ENCODE measurements at regions not wholly inside any gene's neighbourhood (a gene's known extent, or its start where the extent isn't known, plus 50 kb on each side); places are given as distances from the start of the nearest gene placed in this dataset.

DNA sequence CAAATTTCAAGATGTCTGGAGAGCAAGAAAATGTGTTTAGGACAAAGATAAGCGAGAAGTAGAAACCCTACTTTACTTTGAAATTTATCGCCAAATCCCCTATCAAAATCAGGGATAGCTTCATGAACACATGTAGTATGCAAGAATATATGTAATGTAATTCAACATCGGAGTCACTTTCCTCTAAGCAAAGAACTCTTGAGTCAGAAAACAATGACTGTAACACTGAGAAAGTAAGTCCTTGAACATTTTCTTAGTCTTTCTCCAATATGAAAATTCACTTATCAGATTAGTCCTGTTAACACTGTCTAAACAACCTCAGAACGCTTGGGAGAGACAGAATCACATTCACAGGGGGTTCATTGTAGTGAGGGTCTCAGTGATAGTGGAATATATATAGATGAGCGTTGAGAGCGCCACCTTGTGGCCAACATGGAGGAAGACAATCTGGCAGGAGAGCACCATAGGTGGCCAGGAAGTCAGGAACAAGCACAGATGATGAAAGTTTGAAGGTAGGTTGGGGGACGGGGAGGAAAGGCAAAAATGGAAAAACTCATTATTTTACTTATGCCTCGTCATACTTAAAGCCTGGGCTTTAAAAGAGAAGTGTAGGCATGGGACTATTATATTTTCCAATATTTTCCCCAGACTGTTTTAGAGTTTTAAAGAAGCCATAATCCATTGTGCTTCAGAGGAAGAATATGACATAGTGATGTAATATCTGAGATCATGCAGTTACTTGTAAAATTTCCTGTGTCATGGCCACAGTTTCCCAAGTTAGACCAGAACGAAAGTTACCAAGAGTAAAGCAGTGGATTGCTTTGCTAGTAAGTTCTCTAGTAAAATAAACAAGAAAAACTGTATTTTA is 115.5 kb upstream of the GNAI1 start:
- Histone ChIP-seq H4K20me1 (ENCODE audit: insufficient read depth, poor library complexity, severe bottlenecking) (no peaks in the 10 kb centered on the region), H3K4me2 (no peak overlapping the region), H3K4me1 (ENCODE audit: insufficient read depth) (peaks cover 6% of the 10 kb centered on the region), H3K36me3 (replicated peaks; ENCODE audit: insufficient read depth, low read depth) (no peaks in the 10 kb centered on the region), H3K9me3 (ENCODE audit: low read depth) (no peaks in the 10 kb centered on the region), H3K4me3 (no peak overlapping the region), H3K9me2 (replicated peaks; ENCODE audit: insufficient read depth) (no peaks in the 10 kb centered on the region), H2AFZ (no peak overlapping the region), H3K27me3 (no peaks in the 10 kb centered on the region), H3K79me2 (no peaks in the 10 kb centered on the region), H3K27ac (no peak overlapping the region)
- DNase-seq (ENCODE audit: low spot score) = peak; percentile 70
- WGBS (ENCODE audit: low lambda C conversion rate, missing lambda C conversion rate) = 34% methylated on average over 9 of the region's 9 CpGs
- TF ChIP-seq EZH2 (IDR thresholded peaks at IDR 0.05; ENCODE audit: borderline replicate concordance) (no peak), EZH2phosphoT487 (IDR thresholded peaks at IDR 0.05; ENCODE audit: low read depth, severe bottlenecking, unreplicated experiment) (no peak)
- TF ChIP-seq, protein P1, sequence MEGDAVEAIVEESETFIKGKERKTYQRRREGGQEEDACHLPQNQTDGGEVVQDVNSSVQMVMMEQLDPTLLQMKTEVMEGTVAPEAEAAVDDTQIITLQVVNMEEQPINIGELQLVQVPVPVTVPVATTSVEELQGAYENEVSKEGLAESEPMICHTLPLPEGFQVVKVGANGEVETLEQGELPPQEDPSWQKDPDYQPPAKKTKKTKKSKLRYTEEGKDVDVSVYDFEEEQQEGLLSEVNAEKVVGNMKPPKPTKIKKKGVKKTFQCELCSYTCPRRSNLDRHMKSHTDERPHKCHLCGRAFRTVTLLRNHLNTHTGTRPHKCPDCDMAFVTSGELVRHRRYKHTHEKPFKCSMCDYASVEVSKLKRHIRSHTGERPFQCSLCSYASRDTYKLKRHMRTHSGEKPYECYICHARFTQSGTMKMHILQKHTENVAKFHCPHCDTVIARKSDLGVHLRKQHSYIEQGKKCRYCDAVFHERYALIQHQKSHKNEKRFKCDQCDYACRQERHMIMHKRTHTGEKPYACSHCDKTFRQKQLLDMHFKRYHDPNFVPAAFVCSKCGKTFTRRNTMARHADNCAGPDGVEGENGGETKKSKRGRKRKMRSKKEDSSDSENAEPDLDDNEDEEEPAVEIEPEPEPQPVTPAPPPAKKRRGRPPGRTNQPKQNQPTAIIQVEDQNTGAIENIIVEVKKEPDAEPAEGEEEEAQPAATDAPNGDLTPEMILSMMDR (IDR thresholded peaks at IDR 0.05; ENCODE audit: poor library complexity) = peak; percentile 97

DNA sequence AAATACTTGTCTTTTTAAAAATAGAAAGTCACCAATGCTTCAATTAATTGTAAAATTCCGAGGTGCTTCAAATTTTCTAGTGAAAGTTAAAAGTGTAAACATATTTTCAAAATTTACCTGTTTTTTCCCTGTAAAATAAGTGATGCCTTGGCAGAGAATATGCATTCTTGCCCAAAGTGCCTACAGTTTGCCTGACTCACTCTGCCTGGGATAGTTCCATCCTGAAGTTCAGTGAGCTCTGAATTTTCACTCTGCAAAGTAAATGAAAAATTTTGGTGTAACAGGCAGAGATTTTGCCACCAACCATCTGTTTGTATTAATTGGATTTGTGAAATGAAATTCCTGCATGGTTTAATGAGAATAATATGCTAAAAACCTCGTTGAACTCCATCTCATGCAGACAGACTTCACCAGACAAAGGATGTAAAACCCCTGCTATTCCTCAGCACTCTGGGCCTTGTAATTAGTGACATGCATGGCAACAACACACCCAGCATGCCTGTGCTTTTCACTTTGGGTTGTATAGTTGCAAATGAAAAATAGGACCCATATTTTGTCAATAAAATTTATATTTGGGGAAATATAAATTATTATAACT is 117.4 kb upstream of the GNAI1 start:
- WGBS (ENCODE audit: low lambda C conversion rate, missing lambda C conversion rate) = 72% methylated on average over 2 of the region's 2 CpGs
- H3K9me3 ChIP-seq (ENCODE audit: low read depth) = no peaks in the 10 kb centered on the region
- H3K4me3 ChIP-seq = no peak overlapping the region
- H3K79me2 ChIP-seq = no peaks in the 10 kb centered on the region
- no peak overlapping the region for H3K4me2 ChIP-seq
- no peak overlapping the region for H3K27ac ChIP-seq
- H2AFZ ChIP-seq = no peak overlapping the region
- DNase-seq (ENCODE audit: low spot score) = no peak
- no peaks in the 10 kb centered on the region for H4K20me1 ChIP-seq (ENCODE audit: insufficient read depth, poor library complexity, severe bottlenecking)
- no peaks in the 10 kb centered on the region for H3K27me3 ChIP-seq
- TF ChIP-seq, protein P1 (IDR thresholded peaks at IDR 0.05; ENCODE audit: poor library complexity) = no peak
- no peak for TF ChIP-seq EZH2phosphoT487 (IDR thresholded peaks at IDR 0.05; ENCODE audit: low read depth, severe bottlenecking, unreplicated experiment)
- no peak for TF ChIP-seq EZH2 (IDR thresholded peaks at IDR 0.05; ENCODE audit: borderline replicate concordance)
- H3K4me1 ChIP-seq (ENCODE audit: insufficient read depth) = peaks cover 6% of the 10 kb centered on the region
- no peaks in the 10 kb centered on the region for H3K9me2 ChIP-seq (replicated peaks; ENCODE audit: insufficient read depth)
- no peaks in the 10 kb centered on the region for H3K36me3 ChIP-seq (replicated peaks; ENCODE audit: insufficient read depth, low read depth)

DNA sequence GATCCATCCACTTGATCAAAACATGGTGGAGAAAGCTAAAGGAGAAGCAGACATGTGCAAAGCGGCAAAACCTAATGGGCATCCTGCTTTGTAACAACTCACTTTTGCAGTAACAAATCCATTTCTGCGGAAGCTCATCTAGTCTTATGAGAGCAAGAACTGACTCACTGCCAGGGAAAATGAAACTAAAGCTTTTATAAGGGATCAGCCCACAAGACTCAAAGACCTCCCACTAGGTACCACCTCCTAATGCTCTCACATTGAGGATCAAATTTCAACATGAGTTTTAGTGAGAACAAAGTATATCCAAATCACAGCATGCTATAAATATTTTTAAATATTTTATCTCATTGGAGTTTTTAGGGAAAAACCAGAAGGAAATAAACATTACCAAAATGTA is 120.1 kb upstream of the GNAI1 start:
- Histone ChIP-seq H3K79me2 (no peaks in the 10 kb centered on the region), H3K27ac (no peak overlapping the region), H3K4me1 (ENCODE audit: insufficient read depth) (peaks cover 6% of the 10 kb centered on the region), H3K9me3 (ENCODE audit: low read depth) (no peaks in the 10 kb centered on the region), H2AFZ (peak overlapping the region; percentile 17), H3K4me2 (peak overlapping the region; percentile 9), H3K27me3 (no peaks in the 10 kb centered on the region), H3K36me3 (replicated peaks; ENCODE audit: insufficient read depth, low read depth) (no peaks in the 10 kb centered on the region), H4K20me1 (ENCODE audit: insufficient read depth, poor library complexity, severe bottlenecking) (no peaks in the 10 kb centered on the region), H3K4me3 (no peak overlapping the region), H3K9me2 (replicated peaks; ENCODE audit: insufficient read depth) (no peaks in the 10 kb centered on the region)
- DNase-seq (ENCODE audit: low spot score) = peak; percentile 10
- 72% methylated on average over 2 of the region's 2 CpGs for WGBS (ENCODE audit: low lambda C conversion rate, missing lambda C conversion rate)
- TF ChIP-seq, protein P1 (IDR thresholded peaks at IDR 0.05; ENCODE audit: poor library complexity) = no peak
- TF ChIP-seq EZH2 (IDR thresholded peaks at IDR 0.05; ENCODE audit: borderline replicate concordance) (no peak), EZH2phosphoT487 (IDR thresholded peaks at IDR 0.05; ENCODE audit: low read depth, severe bottlenecking, unreplicated experiment) (no peak)

Data from hepatocyte (in vitro differentiated cells).